ENCODE measurements at regions not wholly inside any gene's neighbourhood (a gene's known extent, or its start where the extent isn't known, plus 50 kb on each side); places are given as distances from the start of the nearest gene placed in this dataset.
"Not testable (repeated sequence)": the region's sequence is repeated elsewhere in the genome, so short reads cannot be mapped to it uniquely, and the experiment has no call there.

DNA sequence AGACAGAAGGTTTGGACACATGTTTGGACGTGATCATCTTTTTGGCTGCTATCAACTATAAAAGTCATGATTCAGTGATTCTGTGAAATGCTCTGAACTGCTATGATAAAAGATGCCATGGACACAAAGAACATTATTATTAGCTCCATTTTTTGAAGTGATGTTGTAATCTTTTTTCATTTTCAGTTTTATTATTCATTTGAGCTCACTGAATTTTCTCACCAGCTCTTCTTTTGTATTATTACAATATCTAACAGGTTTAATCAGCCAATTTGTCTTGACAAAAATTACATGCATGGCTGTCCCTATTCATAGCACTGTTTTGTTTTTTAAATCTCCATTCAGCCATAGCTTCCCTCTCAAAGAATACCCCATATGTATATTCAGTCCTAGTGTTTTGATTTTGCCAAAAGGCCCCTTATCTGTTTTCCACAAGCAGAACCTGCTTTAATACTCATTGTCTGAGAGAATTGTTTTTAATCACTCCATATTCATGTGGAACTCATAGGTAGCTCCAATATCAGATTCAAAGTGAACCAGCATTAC, 314.0 kb upstream of the FAM98A start:
- H3K9me3 Mint-ChIP-seq (ENCODE audit: unreplicated experiment) = peaks cover 17% of the 10 kb centered on the region
- no peak overlapping the region for H3K27ac Mint-ChIP-seq (ENCODE audit: unreplicated experiment)
- H3K4me1 Mint-ChIP-seq (ENCODE audit: unreplicated experiment) = peaks cover 5% of the 10 kb centered on the region
- TF ChIP-seq, protein P1, sequence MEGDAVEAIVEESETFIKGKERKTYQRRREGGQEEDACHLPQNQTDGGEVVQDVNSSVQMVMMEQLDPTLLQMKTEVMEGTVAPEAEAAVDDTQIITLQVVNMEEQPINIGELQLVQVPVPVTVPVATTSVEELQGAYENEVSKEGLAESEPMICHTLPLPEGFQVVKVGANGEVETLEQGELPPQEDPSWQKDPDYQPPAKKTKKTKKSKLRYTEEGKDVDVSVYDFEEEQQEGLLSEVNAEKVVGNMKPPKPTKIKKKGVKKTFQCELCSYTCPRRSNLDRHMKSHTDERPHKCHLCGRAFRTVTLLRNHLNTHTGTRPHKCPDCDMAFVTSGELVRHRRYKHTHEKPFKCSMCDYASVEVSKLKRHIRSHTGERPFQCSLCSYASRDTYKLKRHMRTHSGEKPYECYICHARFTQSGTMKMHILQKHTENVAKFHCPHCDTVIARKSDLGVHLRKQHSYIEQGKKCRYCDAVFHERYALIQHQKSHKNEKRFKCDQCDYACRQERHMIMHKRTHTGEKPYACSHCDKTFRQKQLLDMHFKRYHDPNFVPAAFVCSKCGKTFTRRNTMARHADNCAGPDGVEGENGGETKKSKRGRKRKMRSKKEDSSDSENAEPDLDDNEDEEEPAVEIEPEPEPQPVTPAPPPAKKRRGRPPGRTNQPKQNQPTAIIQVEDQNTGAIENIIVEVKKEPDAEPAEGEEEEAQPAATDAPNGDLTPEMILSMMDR (IDR thresholded peaks at IDR 0.05; ENCODE audit: unreplicated experiment) = no peak
- H3K36me3 Mint-ChIP-seq (ENCODE audit: low read depth, unreplicated experiment) = peaks cover 11% of the 10 kb centered on the region
- no peak for DNase-seq (ENCODE audit: low spot score)
- H3K4me3 Mint-ChIP-seq (ENCODE audit: unreplicated experiment) = no peak overlapping the region
- peaks cover 2% of the 10 kb centered on the region for H3K27me3 Mint-ChIP-seq (ENCODE audit: unreplicated experiment)

DNA sequence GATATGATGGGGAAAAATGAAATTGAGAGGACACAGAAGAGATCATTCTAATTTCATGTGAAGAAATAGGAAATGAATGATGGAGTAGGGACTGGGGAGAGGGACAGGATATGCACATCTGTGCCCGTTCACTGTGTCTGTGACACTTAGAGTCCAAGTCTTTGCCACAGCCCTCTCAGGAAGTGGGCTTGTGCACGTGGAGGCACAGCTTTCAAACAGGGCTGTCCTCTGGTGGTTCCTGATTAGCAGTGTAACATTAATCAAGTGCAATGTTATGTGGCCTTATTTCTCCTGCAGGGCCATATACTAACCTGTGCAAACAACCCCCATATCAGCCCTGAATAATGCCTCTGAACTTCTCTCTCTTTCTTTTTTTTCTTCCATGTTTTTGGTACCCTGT, 312.2 kb upstream of the FAM98A start:
- Mint-ChIP-seq H3K4me1 (ENCODE audit: unreplicated experiment) (peaks cover 5% of the 10 kb centered on the region), H3K9me3 (ENCODE audit: unreplicated experiment) (peaks cover 17% of the 10 kb centered on the region), H3K36me3 (ENCODE audit: low read depth, unreplicated experiment) (peaks cover 11% of the 10 kb centered on the region), H3K27me3 (ENCODE audit: unreplicated experiment) (no peaks in the 10 kb centered on the region), H3K4me3 (ENCODE audit: unreplicated experiment) (no peak overlapping the region), H3K27ac (ENCODE audit: unreplicated experiment) (no peak overlapping the region)
- no peak for DNase-seq (ENCODE audit: low spot score)
- TF ChIP-seq, protein P1 (IDR thresholded peaks at IDR 0.05; ENCODE audit: unreplicated experiment) = no peak

DNA sequence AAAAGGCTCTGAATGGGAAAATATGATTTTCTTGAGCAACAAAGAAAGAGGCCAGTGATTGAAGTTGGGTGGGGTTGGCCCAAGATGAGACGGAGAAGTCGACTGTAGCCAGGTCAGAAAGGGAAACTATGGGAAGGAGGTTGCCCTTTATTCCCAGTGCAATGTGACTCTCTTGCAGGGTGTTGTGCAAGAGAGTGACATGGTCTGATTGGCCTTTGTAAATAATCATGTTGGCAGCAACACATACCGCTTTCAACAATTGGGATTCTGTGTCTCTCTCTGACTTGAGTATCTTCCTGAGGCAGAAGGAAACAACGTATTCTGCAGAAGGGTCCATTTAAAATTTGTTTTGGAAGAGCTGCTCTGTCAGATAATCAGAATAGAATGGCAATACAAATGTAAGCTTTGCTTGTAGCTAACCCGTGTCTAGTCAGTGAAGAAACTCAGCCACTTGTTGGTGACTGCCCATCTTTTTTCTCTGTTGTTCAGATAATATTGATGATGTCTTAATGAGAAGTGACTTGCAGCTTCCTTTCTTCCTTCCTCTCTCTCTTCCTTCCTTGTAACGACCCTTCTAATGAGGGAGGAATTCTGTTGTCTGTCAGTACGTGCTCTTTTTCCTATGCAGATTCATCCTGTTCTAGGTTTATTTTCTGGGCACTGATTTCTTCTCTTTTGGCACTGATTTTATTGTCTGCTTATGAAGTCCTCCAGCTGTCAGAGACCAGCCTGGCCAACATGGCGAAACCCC, 311.0 kb upstream of the FAM98A start:
- no peak overlapping the region for H3K4me3 Mint-ChIP-seq (ENCODE audit: unreplicated experiment)

DNA sequence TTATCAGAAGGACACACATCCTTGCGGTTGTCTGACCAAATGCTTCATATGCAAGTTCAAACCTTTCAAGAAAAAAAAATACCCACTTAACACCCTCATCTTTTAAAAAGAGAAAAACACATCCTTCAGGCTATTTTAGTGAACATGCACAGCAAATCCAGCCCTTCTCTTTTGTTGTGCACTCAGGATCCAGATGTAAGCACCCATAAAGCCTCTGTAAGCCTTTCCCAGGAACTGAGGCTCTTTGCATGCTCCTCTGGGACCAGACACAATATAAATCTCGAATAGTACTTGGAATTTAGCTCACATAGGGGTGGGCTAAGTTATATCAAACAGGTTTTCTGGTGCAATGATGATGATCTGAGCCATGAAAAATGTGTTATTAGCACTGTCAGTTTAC, 308.8 kb upstream of the FAM98A start:
- Mint-ChIP-seq H3K9me3 (ENCODE audit: unreplicated experiment) (peaks cover 8% of the 10 kb centered on the region), H3K36me3 (ENCODE audit: low read depth, unreplicated experiment) (peaks cover 11% of the 10 kb centered on the region), H3K4me1 (ENCODE audit: unreplicated experiment) (peaks cover 5% of the 10 kb centered on the region), H3K27ac (ENCODE audit: unreplicated experiment) (no peak overlapping the region), H3K4me3 (ENCODE audit: unreplicated experiment) (no peak overlapping the region), H3K27me3 (ENCODE audit: unreplicated experiment) (peaks cover 3% of the 10 kb centered on the region)
- no peak for DNase-seq (ENCODE audit: low spot score)
- TF ChIP-seq, protein P1 (IDR thresholded peaks at IDR 0.05; ENCODE audit: unreplicated experiment) = no peak

More for the DNA sequence above, 311.0 kb upstream of the FAM98A start:
- no peaks in the 10 kb centered on the region for H3K27me3 Mint-ChIP-seq (ENCODE audit: unreplicated experiment)
- peaks cover 17% of the 10 kb centered on the region for H3K9me3 Mint-ChIP-seq (ENCODE audit: unreplicated experiment)
- H3K36me3 Mint-ChIP-seq (ENCODE audit: low read depth, unreplicated experiment) = peaks cover 7% of the 10 kb centered on the region
- H3K4me1 Mint-ChIP-seq (ENCODE audit: unreplicated experiment) = peaks cover 5% of the 10 kb centered on the region
- H3K27ac Mint-ChIP-seq (ENCODE audit: unreplicated experiment) = no peak overlapping the region
- no peak for DNase-seq (ENCODE audit: low spot score)
- TF ChIP-seq, protein P1 (IDR thresholded peaks at IDR 0.05; ENCODE audit: unreplicated experiment) = no peak

DNA sequence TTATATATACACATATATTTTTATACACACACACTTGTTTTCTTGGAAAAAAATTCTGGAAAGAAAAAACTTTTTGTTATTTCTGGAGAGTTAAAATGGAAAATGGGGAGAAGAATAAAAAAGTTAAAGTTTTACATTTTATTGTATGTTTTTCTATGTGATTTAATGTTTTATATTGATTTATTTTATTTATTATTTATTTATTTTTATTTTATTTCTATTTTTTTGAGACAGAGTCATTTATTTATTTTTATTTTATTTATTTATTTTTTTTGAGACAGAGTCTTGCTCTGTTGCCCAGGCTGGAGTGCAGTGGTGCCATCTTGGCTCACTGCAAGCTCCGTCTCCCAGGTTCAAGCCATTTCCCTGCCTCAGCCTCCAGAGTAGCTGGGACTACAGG, 307.0 kb upstream of the FAM98A start:
- H3K36me3 Mint-ChIP-seq (ENCODE audit: low read depth, unreplicated experiment) = peaks cover 10% of the 10 kb centered on the region
- H3K27ac Mint-ChIP-seq (ENCODE audit: unreplicated experiment); DNase-seq (ENCODE audit: low spot score); H3K27me3 Mint-ChIP-seq (ENCODE audit: unreplicated experiment); H3K4me3 Mint-ChIP-seq (ENCODE audit: unreplicated experiment); H3K4me1 Mint-ChIP-seq (ENCODE audit: unreplicated experiment); H3K9me3 Mint-ChIP-seq (ENCODE audit: unreplicated experiment): not testable (repeated sequence)
